ENCODE measurements at regions not wholly inside any gene's neighbourhood (a gene's known extent, or its start where the extent isn't known, plus 50 kb on each side); places are given as distances from the start of the nearest gene placed in this dataset.

DNA sequence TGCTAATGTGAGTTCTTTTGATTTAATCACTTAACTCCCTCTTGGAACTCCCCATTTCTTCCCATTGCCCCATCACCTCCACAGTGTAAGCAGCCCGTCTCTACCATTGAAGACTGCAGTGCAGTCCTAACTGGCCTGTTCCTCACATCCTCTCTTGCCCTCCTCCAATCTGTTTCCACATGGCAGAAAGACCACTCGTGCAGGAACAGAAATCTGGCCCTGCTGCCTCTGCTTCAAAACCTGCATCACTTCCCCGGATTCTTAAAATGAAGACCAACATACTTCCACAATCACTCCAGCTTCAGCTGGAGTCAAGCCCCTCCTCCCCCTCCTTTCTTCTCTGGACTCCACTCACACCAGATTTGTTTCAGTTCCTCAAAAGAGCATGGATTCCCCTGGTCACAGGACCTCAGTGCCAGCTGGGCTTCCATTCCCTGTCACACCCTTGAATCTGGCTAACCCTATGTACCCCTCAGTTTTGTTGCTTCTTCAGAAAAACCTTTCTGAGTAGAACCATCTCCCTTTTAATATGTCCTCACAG, 802.3 kb downstream of the MAFB start:
- TF ChIP-seq, protein P1, sequence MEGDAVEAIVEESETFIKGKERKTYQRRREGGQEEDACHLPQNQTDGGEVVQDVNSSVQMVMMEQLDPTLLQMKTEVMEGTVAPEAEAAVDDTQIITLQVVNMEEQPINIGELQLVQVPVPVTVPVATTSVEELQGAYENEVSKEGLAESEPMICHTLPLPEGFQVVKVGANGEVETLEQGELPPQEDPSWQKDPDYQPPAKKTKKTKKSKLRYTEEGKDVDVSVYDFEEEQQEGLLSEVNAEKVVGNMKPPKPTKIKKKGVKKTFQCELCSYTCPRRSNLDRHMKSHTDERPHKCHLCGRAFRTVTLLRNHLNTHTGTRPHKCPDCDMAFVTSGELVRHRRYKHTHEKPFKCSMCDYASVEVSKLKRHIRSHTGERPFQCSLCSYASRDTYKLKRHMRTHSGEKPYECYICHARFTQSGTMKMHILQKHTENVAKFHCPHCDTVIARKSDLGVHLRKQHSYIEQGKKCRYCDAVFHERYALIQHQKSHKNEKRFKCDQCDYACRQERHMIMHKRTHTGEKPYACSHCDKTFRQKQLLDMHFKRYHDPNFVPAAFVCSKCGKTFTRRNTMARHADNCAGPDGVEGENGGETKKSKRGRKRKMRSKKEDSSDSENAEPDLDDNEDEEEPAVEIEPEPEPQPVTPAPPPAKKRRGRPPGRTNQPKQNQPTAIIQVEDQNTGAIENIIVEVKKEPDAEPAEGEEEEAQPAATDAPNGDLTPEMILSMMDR (IDR thresholded peaks at IDR 0.05; ENCODE audit: low read depth, low read length): no peak
- TF ChIP-seq EZH2phosphoT487 (IDR thresholded peaks at IDR 0.05; ENCODE audit: low read depth): no peak
